Liver (tissue), 8 donors: ENCODE measurements at regions not wholly inside any gene's neighbourhood (a gene's known extent, or its start where the extent isn't known, plus 50 kb on each side); places are given as distances from the start of the nearest gene placed in this dataset.

Source experiments
- DNase-seq: peaks from one replicate; pipeline ENCODE4 v3.0.0-alpha.2; 2017; ENCODE audit warnings: low spot score
- H3K27ac ChIP-seq, 2 donors: one replicate each; pipeline ENCODE4 v1.7.0; 2013; ENCODE audit warnings: inconsistent platforms in 2 of 2, low read length in 2 of 2, control low read depth in 1 of 2, low read depth in 1 of 2, mild to moderate bottlenecking in 1 of 2
- H3K27me3 ChIP-seq, 4 donors: one replicate each; pipeline versions ENCODE4 v1.6.1 to v1.7.0; 2013; ENCODE audit warnings: low read length in 3 of 4, inconsistent platforms in 1 of 4, mild to moderate bottlenecking in 1 of 4, moderate library complexity in 1 of 4; ENCODE audit not compliant: control insufficient read depth in 4 of 4, insufficient read depth in 4 of 4
- H3K36me3 ChIP-seq, 4 donors: one replicate each; pipeline versions ENCODE4 v1.6.1 to v1.7.0; 2013; ENCODE audit warnings: low read length in 3 of 4, mild to moderate bottlenecking in 3 of 4, low read depth in 1 of 4, moderate library complexity in 1 of 4; ENCODE audit not compliant: control insufficient read depth in 4 of 4, insufficient read depth in 3 of 4
- H3K4me1 ChIP-seq, 4 donors: one replicate each; pipeline versions ENCODE4 v1.6.1 to v1.7.0; 2013; ENCODE audit warnings: low read length in 3 of 4, mild to moderate bottlenecking in 3 of 4, moderate library complexity in 1 of 4; ENCODE audit not compliant: control insufficient read depth in 4 of 4, insufficient read depth in 4 of 4
- H3K4me3 ChIP-seq, 3 donors: one replicate each; pipeline versions ENCODE4 v1.6.1 to v1.7.0; 2013; ENCODE audit warnings: low read length in 3 of 3, control low read depth in 1 of 3, low read depth in 1 of 3, mild to moderate bottlenecking in 1 of 3
- H3K9ac ChIP-seq, 2 donors: one replicate each; pipeline ENCODE4 v1.7.0; 2013; ENCODE audit warnings: low read length in 2 of 2, mild to moderate bottlenecking in 2 of 2, moderate library complexity in 2 of 2, control low read depth in 1 of 2, low read depth in 1 of 2
- H3K9me3 ChIP-seq, 4 donors: one replicate each; pipeline versions ENCODE4 v1.6.1 to v1.7.0; 2013; ENCODE audit warnings: low read length in 3 of 4; ENCODE audit not compliant: control insufficient read depth in 4 of 4
- ATF3 ChIP-seq: IDR thresholded peaks from 2 replicates; pipeline ENCODE4 v1.6.1; 2016; ENCODE audit warnings: antibody characterized with exemption
- CTCF ChIP-seq: fragments of 150-350 bp; IDR thresholded peaks from 2 replicates; pipeline ENCODE4 v1.5.1; 2017; ENCODE audit warnings: improper control_type of control experiment, low read depth, low read length; ENCODE audit not compliant: missing input control
- EGR1 ChIP-seq, 2 donors: IDR thresholded peaks; 2 replicates each; pipeline ENCODE4 v1.6.1; 2016 to 2018; ENCODE audit warnings: antibody characterized with exemption in 2 of 2, low read depth in 2 of 2
- FOXA1 ChIP-seq: IDR thresholded peaks from 2 replicates; pipeline ENCODE4 v1.6.1; 2016; ENCODE audit warnings: antibody characterized with exemption
- FOXA2 ChIP-seq: IDR thresholded peaks from 2 replicates; pipeline ENCODE4 v1.6.1; 2016; ENCODE audit warnings: antibody characterized with exemption
- HNF4G ChIP-seq: IDR thresholded peaks from 2 replicates; pipeline ENCODE4 v1.6.1; 2016; ENCODE audit warnings: antibody characterized with exemption
- JUND ChIP-seq, 2 donors: IDR thresholded peaks; 2 replicates each; pipeline ENCODE4 v1.6.1; 2016; ENCODE audit warnings: antibody characterized with exemption in 2 of 2
- MAX ChIP-seq: IDR thresholded peaks from 2 replicates; pipeline ENCODE4 v1.6.1; 2016; ENCODE audit warnings: antibody characterized with exemption
- NR2F2 ChIP-seq: IDR thresholded peaks from 2 replicates; pipeline ENCODE4 v1.6.1; 2016; ENCODE audit warnings: antibody characterized with exemption
- RAD21 ChIP-seq, 2 donors: IDR thresholded peaks; 2 replicates each; pipeline ENCODE4 v1.6.1; 2016; ENCODE audit warnings: antibody characterized with exemption in 2 of 2, mild to moderate bottlenecking in 2 of 2
- REST ChIP-seq: IDR thresholded peaks from 2 replicates; pipeline ENCODE4 v1.6.1; 2016; ENCODE audit warnings: antibody characterized with exemption, mild to moderate bottlenecking
- SP1 ChIP-seq: IDR thresholded peaks from 2 replicates; pipeline ENCODE4 v1.6.1; 2018; ENCODE audit warnings: antibody characterized with exemption, mild to moderate bottlenecking
- TAF1 ChIP-seq: conservative IDR thresholded peaks from 2 replicates; pipeline ENCODE4 v1.6.1; 2016; ENCODE audit warnings: antibody characterized with exemption, mild to moderate bottlenecking
- YY1 ChIP-seq: IDR thresholded peaks from 2 replicates; pipeline ENCODE4 v1.6.1; 2016; ENCODE audit warnings: antibody characterized with exemption, mild to moderate bottlenecking
- WGBS: extraction: QIAGEN DNeasy Blood & Tissue Kit; methylation state at CpG from one replicate; pipeline ENCODE4 v1.1.7; 2013; 5-methylcytosine and 5-hydroxymethylcytosine counted together
- TF ChIP-seq, protein P1 (sequence below): IDR thresholded peaks from 2 replicates; pipeline ENCODE4 v1.6.1; 2016; ENCODE audit warnings: antibody characterized with exemption
- donor health status: healthy.
- donor health status: healthy.
- donor health status: healthy.
- donor health status: healthy.
- donor health status: healthy.

DNA sequence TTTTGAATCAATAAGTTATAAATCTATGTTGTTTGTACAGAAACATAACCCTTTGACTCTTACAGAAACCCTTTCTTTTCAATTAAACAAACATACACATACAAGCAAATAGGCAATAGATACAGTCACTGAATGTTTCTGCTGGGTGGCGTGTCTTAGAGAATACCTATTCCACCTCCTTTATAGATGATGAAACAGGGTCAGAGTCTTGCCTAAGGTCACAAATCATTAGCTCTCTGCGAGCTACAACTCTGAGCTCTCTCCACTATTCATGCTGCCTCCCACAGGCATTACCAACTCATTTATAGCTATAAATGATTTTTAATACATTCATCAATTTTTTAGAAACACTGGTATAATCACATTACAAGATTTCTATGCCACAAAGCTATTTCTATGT, 152.6 kb downstream of the RSL24D1 start:
- H3K9me3 ChIP-seq: no peaks in the 10 kb centered on the region
- no peak overlapping the region for H3K9ac ChIP-seq
- peaks cover 0 to 2% (median under 1%) of the 10 kb centered on the region in 4 donors for H3K27me3 ChIP-seq
- no peaks in the 10 kb centered on the region for H3K36me3 ChIP-seq
- no peak overlapping the region for H3K27ac ChIP-seq
- no peaks in the 10 kb centered on the region for H3K4me1 ChIP-seq
- no peak for DNase-seq
- no peak overlapping the region for H3K4me3 ChIP-seq
- 59% methylated on average over 2 of the region's 2 CpGs for WGBS
- no peak for TF ChIP-seq NR2F2
- no peak for TF ChIP-seq REST
- TF ChIP-seq FOXA2: no peak
- no peak for TF ChIP-seq RAD21 (IDR thresholded peaks at IDR 0.05)
- no peak for TF ChIP-seq JUND (IDR thresholded peaks at IDR 0.05)
- no peak for TF ChIP-seq EGR1 (IDR thresholded peaks at IDR 0.05; ENCODE audit: low read depth in 2 of 2)
- TF ChIP-seq ATF3: no peak

DNA sequence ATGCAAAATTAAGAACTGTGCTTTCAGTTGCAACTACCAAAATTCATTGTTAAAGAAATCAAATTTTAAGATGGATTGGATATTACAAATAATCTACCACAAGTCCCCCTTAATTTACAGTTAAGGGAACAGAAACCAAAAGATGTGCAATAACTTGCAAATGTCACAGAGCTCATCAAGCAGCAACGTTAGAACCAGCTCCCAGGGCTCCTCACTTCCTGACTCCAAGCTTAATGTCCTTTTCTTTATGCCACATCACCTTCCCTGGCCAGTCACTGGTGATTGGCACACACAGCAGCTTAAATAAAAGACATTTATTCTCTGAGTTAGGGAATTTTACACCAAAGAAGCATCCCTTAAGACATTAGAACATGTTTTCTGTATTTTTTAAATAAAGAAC, 159.7 kb downstream of the RSL24D1 start:
- no peak for TF ChIP-seq FOXA2
- TF ChIP-seq REST: no peak
- no peak for TF ChIP-seq CTCF
- TF ChIP-seq, protein P1, sequence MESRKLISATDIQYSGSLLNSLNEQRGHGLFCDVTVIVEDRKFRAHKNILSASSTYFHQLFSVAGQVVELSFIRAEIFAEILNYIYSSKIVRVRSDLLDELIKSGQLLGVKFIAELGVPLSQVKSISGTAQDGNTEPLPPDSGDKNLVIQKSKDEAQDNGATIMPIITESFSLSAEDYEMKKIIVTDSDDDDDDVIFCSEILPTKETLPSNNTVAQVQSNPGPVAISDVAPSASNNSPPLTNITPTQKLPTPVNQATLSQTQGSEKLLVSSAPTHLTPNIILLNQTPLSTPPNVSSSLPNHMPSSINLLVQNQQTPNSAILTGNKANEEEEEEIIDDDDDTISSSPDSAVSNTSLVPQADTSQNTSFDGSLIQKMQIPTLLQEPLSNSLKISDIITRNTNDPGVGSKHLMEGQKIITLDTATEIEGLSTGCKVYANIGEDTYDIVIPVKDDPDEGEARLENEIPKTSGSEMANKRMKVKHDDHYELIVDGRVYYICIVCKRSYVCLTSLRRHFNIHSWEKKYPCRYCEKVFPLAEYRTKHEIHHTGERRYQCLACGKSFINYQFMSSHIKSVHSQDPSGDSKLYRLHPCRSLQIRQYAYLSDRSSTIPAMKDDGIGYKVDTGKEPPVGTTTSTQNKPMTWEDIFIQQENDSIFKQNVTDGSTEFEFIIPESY: no peak
- no peak for TF ChIP-seq NR2F2
- no peak for TF ChIP-seq FOXA1
- no peak for TF ChIP-seq JUND (IDR thresholded peaks at IDR 0.05)
- no peak for TF ChIP-seq MAX
- no peak for TF ChIP-seq SP1
- TF ChIP-seq TAF1: no peak
- TF ChIP-seq HNF4G: no peak
- TF ChIP-seq RAD21 (IDR thresholded peaks at IDR 0.05): no peak
- TF ChIP-seq YY1: no peak
- no peak for TF ChIP-seq ATF3
- Histone ChIP-seq H3K27ac (no peak overlapping the region), H3K4me1 (no peaks in the 10 kb centered on the region), H3K9me3 (no peaks in the 10 kb centered on the region), H3K9ac (no peak overlapping the region), H3K36me3 (no peaks in the 10 kb centered on the region), H3K27me3 (peaks cover 0 to 4% (median 1%) of the 10 kb centered on the region in 4 donors), H3K4me3 (no peak overlapping the region)
- 12% methylated on average over 1 of the region's 1 CpG for WGBS
- DNase-seq: no peak
